ENCODE measurements at regions not wholly inside any gene's neighbourhood (a gene's known extent, or its start where the extent isn't known, plus 50 kb on each side); places are given as distances from the start of the nearest gene placed in this dataset.

DNA sequence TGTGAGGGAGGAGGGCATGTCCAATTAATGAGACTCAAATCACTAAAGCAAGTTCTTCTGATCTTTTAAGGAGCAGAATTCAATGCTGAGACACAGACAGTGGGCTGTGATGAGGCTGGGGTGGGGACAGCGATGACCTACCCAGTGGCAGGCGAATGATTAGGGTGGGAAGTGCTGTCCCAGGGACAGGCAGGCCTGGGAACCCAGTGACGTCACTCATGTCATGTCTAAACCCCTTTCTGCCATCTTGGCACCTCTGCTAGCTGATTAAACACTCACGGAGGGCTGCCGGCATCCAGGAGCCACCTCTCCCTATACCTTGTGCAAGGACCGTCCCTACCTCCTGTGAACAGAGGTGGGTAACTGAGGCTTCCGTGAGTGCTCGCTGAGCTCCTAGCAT, 1235.2 kb downstream of the TBC1D22A start:
- Mint-ChIP-seq H3K4me1 (no peaks in the 10 kb centered on the region), H3K27me3 (peaks cover 4 to 6% of the 10 kb centered on the region in 2 donors), H3K4me3 (no peak overlapping the region), H3K36me3 (no peaks in the 10 kb centered on the region), H3K9me3 (no peaks in the 10 kb centered on the region), H3K27ac (no peak overlapping the region)
- DNase-seq (no peak), ATAC-seq (replicated peaks in 1 of 4) (no peak)
- Histone ChIP-seq H3K9me3 (no peaks in the 10 kb centered on the region), H3K27me3 (replicated peaks in 1 of 2; ENCODE audit: control insufficient read depth in 2 of 2, extremely low read depth in 1 of 2, insufficient read depth in 2 of 2, low read length in 1 of 2) (peaks cover 0 to 11% of the 10 kb centered on the region in 2 experiments), H3K27ac (ENCODE audit: low read length) (no peak overlapping the region), H3K36me3 (ENCODE audit: control insufficient read depth in 2 of 2, extremely low read depth in 1 of 2, insufficient read depth in 1 of 2, low read length in 1 of 2) (no peaks in the 10 kb centered on the region), H3K4me3 (ENCODE audit: control insufficient read depth in 1 of 2, extremely low read depth in 1 of 2, low read length in 1 of 2) (no peak overlapping the region), H3K4me1 (ENCODE audit: control insufficient read depth in 1 of 2, extremely low read depth in 1 of 2, insufficient read depth in 2 of 2, low read length in 2 of 2) (no peaks in the 10 kb centered on the region)
- ChIA-PET CTCF (no interaction called here), POLR2A (no interaction called here)
- 92% methylated on average over 5 of the region's 8 CpGs for WGBS (ENCODE audit: insufficient coverage)

DNA sequence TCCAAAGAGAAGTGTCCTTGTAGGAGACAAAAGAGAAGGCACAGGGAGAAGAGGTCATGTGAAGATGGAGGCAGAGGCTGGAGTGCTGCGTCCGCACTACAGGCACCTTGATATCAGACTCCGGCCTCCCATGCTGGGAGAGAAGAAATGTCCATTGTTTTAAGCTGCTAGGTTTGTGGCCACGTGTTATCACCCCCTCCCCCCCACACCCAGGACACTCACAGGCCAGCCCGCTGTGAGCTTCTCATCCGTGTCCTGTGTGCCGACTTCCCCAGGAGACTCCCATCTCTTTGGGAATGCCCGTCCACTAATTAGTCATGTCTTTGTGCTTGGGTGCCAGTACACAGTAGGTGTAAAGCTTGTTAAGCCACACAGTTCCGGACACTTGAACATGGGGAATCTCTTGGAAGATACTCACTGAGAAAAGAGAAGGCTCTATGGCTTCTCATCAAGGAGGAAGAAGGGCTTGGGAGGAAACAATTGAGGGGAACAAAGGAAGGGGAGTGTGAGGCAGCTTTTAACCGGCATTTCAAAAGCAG, 1234.7 kb downstream of the TBC1D22A start:
- Mint-ChIP-seq H3K27me3 (peaks cover 4 to 6% of the 10 kb centered on the region in 2 donors), H3K4me3 (no peak overlapping the region)

DNA sequence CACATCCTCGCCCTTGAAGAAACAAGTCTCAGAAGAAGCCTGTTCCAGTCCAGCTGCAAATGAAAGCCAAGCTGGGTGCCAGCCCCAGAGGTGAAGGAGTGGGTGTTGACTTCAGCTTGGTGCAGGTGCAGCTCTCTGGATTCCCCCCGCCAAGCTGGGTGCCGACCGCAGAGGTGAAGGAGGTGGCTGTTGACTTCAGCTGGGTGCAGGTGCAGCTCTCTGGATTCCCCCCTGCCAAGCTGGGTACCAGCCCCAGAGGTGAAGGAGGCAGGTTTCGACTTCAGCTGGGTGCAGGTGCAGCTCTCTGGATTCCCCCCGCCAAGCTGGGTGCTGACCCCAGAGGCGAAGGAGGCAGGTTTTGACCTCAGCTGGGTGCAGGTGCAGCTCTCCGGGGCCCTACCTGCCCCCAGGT, 1234.0 kb downstream of the TBC1D22A start:
- ATAC-seq (replicated peaks in 1 of 4) (no peak), DNase-seq (no peak)
- H3K27ac ChIP-seq (ENCODE audit: low read length) = no peak overlapping the region
- no peaks in the 10 kb centered on the region for H3K4me1 Mint-ChIP-seq
- no peaks in the 10 kb centered on the region for H3K4me1 ChIP-seq (ENCODE audit: control insufficient read depth in 1 of 2, extremely low read depth in 1 of 2, insufficient read depth in 2 of 2, low read length in 2 of 2)
- no peaks in the 10 kb centered on the region for H3K36me3 Mint-ChIP-seq
- H3K36me3 ChIP-seq (ENCODE audit: control insufficient read depth in 2 of 2, extremely low read depth in 1 of 2, insufficient read depth in 1 of 2, low read length in 1 of 2) = no peaks in the 10 kb centered on the region
- H3K27ac Mint-ChIP-seq = no peak overlapping the region
- CTCF ChIA-PET = no interaction called here
- POLR2A ChIA-PET = no interaction called here
- H3K27me3 ChIP-seq (replicated peaks in 1 of 2; ENCODE audit: control insufficient read depth in 2 of 2, extremely low read depth in 1 of 2, insufficient read depth in 2 of 2, low read length in 1 of 2) = peaks cover 0 to 9% of the 10 kb centered on the region in 2 experiments
- H3K9me3 Mint-ChIP-seq = no peaks in the 10 kb centered on the region
- peaks cover 6% of the 10 kb centered on the region in 2 donors for H3K27me3 Mint-ChIP-seq
- H3K4me3 Mint-ChIP-seq = no peak overlapping the region
- no peak overlapping the region for H3K4me3 ChIP-seq (ENCODE audit: control insufficient read depth in 1 of 2, extremely low read depth in 1 of 2, low read length in 1 of 2)
- no peaks in the 10 kb centered on the region for H3K9me3 ChIP-seq
- WGBS (ENCODE audit: insufficient coverage) = 40% methylated on average over 8 of the region's 8 CpGs

More for the DNA sequence above, 1234.7 kb downstream of the TBC1D22A start:
- WGBS (ENCODE audit: insufficient coverage) = 96% methylated on average over 4 of the region's 10 CpGs
- ChIA-PET POLR2A (no interaction called here), CTCF (no interaction called here)
- no peak for ATAC-seq (replicated peaks in 1 of 4)
- H3K9me3 Mint-ChIP-seq = no peaks in the 10 kb centered on the region
- Histone ChIP-seq H3K4me1 (ENCODE audit: control insufficient read depth in 1 of 2, extremely low read depth in 1 of 2, insufficient read depth in 2 of 2, low read length in 2 of 2) (no peaks in the 10 kb centered on the region), H3K9me3 (no peaks in the 10 kb centered on the region), H3K27ac (ENCODE audit: low read length) (no peak overlapping the region), H3K27me3 (replicated peaks in 1 of 2; ENCODE audit: control insufficient read depth in 2 of 2, extremely low read depth in 1 of 2, insufficient read depth in 2 of 2, low read length in 1 of 2) (peaks cover 0 to 10% of the 10 kb centered on the region in 2 experiments), H3K36me3 (ENCODE audit: control insufficient read depth in 2 of 2, extremely low read depth in 1 of 2, insufficient read depth in 1 of 2, low read length in 1 of 2) (no peaks in the 10 kb centered on the region), H3K4me3 (ENCODE audit: control insufficient read depth in 1 of 2, extremely low read depth in 1 of 2, low read length in 1 of 2) (no peak overlapping the region)
- no peaks in the 10 kb centered on the region for H3K36me3 Mint-ChIP-seq
- no peak overlapping the region for H3K27ac Mint-ChIP-seq
- DNase-seq = no peak
- no peaks in the 10 kb centered on the region for H3K4me1 Mint-ChIP-seq

- DNase-seq = no peak
- ChIA-PET CTCF (no interaction called here), POLR2A (no interaction called here)
- Mint-ChIP-seq H3K9me3 (no peaks in the 10 kb centered on the region), H3K27me3 (peaks cover 6 to 13% of the 10 kb centered on the region in 2 donors), H3K36me3 (no peaks in the 10 kb centered on the region), H3K27ac (no peak overlapping the region), H3K4me3 (no peak overlapping the region), H3K4me1 (no peaks in the 10 kb centered on the region)
- Histone ChIP-seq H3K27ac (ENCODE audit: low read length) (no peak overlapping the region), H3K36me3 (ENCODE audit: control insufficient read depth in 2 of 2, extremely low read depth in 1 of 2, insufficient read depth in 1 of 2, low read length in 1 of 2) (no peaks in the 10 kb centered on the region), H3K9me3 (no peaks in the 10 kb centered on the region), H3K4me3 (ENCODE audit: control insufficient read depth in 1 of 2, extremely low read depth in 1 of 2, low read length in 1 of 2) (no peak overlapping the region), H3K4me1 (ENCODE audit: control insufficient read depth in 1 of 2, extremely low read depth in 1 of 2, insufficient read depth in 2 of 2, low read length in 2 of 2) (no peaks in the 10 kb centered on the region), H3K27me3 (replicated peaks in 1 of 2; ENCODE audit: control insufficient read depth in 2 of 2, extremely low read depth in 1 of 2, insufficient read depth in 2 of 2, low read length in 1 of 2) (peaks cover 0 to 14% of the 10 kb centered on the region in 2 experiments)
- no peak for ATAC-seq (replicated peaks in 1 of 4)
- WGBS (ENCODE audit: insufficient coverage) = 72% methylated on average over 3 of the region's 8 CpGs
Observed at GRCh38 chr22:47995718-47996117, 1233.3 kb downstream of the TBC1D22A start.

GRCh38 chr22:47995264-47995627, 1232.8 kb downstream of the TBC1D22A start:
- no peaks in the 10 kb centered on the region for H3K36me3 Mint-ChIP-seq
- H3K4me1 Mint-ChIP-seq = no peaks in the 10 kb centered on the region
- DNase-seq (no peak), ATAC-seq (replicated peaks in 1 of 4) (no peak)
- Histone ChIP-seq H3K4me1 (ENCODE audit: control insufficient read depth in 1 of 2, extremely low read depth in 1 of 2, insufficient read depth in 2 of 2, low read length in 2 of 2) (no peaks in the 10 kb centered on the region), H3K9me3 (no peaks in the 10 kb centered on the region), H3K4me3 (ENCODE audit: control insufficient read depth in 1 of 2, extremely low read depth in 1 of 2, low read length in 1 of 2) (no peak overlapping the region), H3K27me3 (replicated peaks in 1 of 2; ENCODE audit: control insufficient read depth in 2 of 2, extremely low read depth in 1 of 2, insufficient read depth in 2 of 2, low read length in 1 of 2) (peaks cover 0 to 14% of the 10 kb centered on the region in 2 experiments), H3K36me3 (ENCODE audit: control insufficient read depth in 2 of 2, extremely low read depth in 1 of 2, insufficient read depth in 1 of 2, low read length in 1 of 2) (no peaks in the 10 kb centered on the region), H3K27ac (ENCODE audit: low read length) (no peak overlapping the region)
- H3K27ac Mint-ChIP-seq = no peak overlapping the region
- H3K9me3 Mint-ChIP-seq = no peaks in the 10 kb centered on the region
- 93% methylated on average over 8 of the region's 17 CpGs for WGBS (ENCODE audit: insufficient coverage)
- ChIA-PET POLR2A (no interaction called here), CTCF (no interaction called here)
- H3K27me3 Mint-ChIP-seq = peaks cover 6 to 13% of the 10 kb centered on the region in 2 donors
- no peak overlapping the region for H3K4me3 Mint-ChIP-seq

DNA sequence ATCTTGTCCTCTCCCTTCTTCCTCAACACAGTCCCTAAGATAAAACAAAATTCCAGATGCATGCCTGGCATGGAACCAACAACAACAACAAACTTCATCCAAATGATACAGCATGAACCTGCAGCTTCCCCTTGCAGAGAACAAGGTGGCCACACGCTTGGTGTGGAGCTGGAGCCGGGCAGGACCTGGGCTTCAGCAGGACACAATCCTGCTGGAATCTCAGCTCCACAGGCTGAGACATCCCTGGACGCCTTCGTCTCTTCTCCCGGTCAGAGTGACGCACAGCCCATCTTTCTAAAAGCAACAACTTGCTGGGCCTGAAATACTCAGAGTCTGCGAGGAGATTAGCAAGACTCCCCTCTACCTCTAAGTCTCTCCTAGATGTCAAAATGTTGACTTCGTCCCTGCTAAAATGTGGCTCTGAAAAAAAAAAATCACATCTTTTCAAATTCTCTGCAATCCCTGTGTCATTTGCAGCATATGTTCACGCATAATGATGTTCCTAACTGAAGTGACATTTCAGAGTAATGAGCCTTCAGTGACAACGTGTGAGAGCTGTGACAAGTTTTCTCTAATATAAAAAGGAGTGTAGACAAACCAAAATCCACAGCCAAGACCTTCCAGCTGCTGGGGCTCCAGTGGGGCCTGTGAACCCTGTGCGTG, 1232.3 kb downstream of the TBC1D22A start:
- 92% methylated on average over 7 of the region's 11 CpGs for WGBS (ENCODE audit: insufficient coverage)
- Mint-ChIP-seq H3K27me3 (peaks cover 7 to 13% of the 10 kb centered on the region in 2 donors), H3K4me1 (no peaks in the 10 kb centered on the region), H3K27ac (no peak overlapping the region), H3K36me3 (peaks cover under 1% of the 10 kb centered on the region), H3K4me3 (no peak overlapping the region), H3K9me3 (peaks cover 0 to under 1% (median 0%) of the 10 kb centered on the region in 3 donors)
- ChIA-PET POLR2A (no interaction called here), CTCF (no interaction called here)
- ATAC-seq (replicated peaks in 1 of 4) (no peak), DNase-seq (no peak)
- H3K9me3 ChIP-seq = no peaks in the 10 kb centered on the region
- peaks cover 0 to 14% of the 10 kb centered on the region in 2 experiments for H3K27me3 ChIP-seq (replicated peaks in 1 of 2; ENCODE audit: control insufficient read depth in 2 of 2, extremely low read depth in 1 of 2, insufficient read depth in 2 of 2, low read length in 1 of 2)
- no peak overlapping the region for H3K27ac ChIP-seq (ENCODE audit: low read length)
- no peaks in the 10 kb centered on the region for H3K4me1 ChIP-seq (ENCODE audit: control insufficient read depth in 1 of 2, extremely low read depth in 1 of 2, insufficient read depth in 2 of 2, low read length in 2 of 2)
- H3K4me3 ChIP-seq (ENCODE audit: control insufficient read depth in 1 of 2, extremely low read depth in 1 of 2, low read length in 1 of 2) = no peak overlapping the region
- no peaks in the 10 kb centered on the region for H3K36me3 ChIP-seq (ENCODE audit: control insufficient read depth in 2 of 2, extremely low read depth in 1 of 2, insufficient read depth in 1 of 2, low read length in 1 of 2)

Data from T-cell (primary cell).